ENCODE measurements at regions not wholly inside any gene's neighbourhood (a gene's known extent, or its start where the extent isn't known, plus 50 kb on each side); places are given as distances from the start of the nearest gene placed in this dataset.

DNA sequence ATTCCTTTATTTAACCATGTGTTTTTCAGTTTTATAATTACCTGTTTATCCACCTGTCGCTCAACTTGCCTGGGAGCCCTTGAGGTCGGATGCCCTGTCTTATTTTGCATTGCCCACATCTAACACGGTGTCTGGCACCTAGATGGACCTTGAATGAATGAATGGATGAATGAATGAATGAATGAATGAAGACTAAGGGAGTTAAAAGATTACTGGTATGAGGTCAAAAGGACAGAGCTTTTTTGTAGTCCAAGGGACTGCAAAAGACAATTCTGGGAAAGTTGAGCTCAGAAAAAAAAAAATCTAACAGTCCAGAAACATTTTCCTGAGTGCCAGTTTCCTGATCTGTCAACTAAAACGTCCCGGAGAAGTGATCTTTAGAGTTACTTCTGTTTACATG, 244.6 kb upstream of the MYOCD start:
- H3K27me3 ChIP-seq (ENCODE audit: control insufficient read depth in 1 of 2, insufficient read depth in 1 of 2, low read length in 2 of 2), result no peaks in the 10 kb centered on the region
- no peaks in the 10 kb centered on the region for H3K36me3 ChIP-seq (ENCODE audit: control insufficient read depth in 1 of 2, insufficient read depth in 2 of 2, low read depth in 1 of 2, low read length in 2 of 2)
- H2AK5ac ChIP-seq (ENCODE audit: low read length, severe bottlenecking), result no peak overlapping the region
- no peak overlapping the region for H3K4ac ChIP-seq (ENCODE audit: low read depth in 1 of 2, low read length in 2 of 2)
- no peak overlapping the region for H3K23ac ChIP-seq (ENCODE audit: low read length in 2 of 2)
- H3K14ac ChIP-seq (ENCODE audit: low read length in 2 of 2), result no peak overlapping the region
- H2BK12ac ChIP-seq (ENCODE audit: low read length in 2 of 2), result no peak overlapping the region
- no peak overlapping the region for H2BK5ac ChIP-seq (ENCODE audit: low read depth, low read length, poor library complexity, severe bottlenecking)
- no peak overlapping the region for H4K91ac ChIP-seq (ENCODE audit: low read length)
- DNase-seq, result no peak
- H4K8ac ChIP-seq (ENCODE audit: low read length), result no peak overlapping the region
- peaks cover 2% of the 10 kb centered on the region for H3K4me1 ChIP-seq (ENCODE audit: control insufficient read depth, insufficient read depth, low read depth, low read length)
- H3K9me3 ChIP-seq (ENCODE audit: control insufficient read depth, low read length), result no peaks in the 10 kb centered on the region
- no peak overlapping the region for H3K18ac ChIP-seq (ENCODE audit: low read depth in 1 of 2, low read length in 2 of 2)
- H3K4me3 ChIP-seq (ENCODE audit: insufficient read depth in 1 of 2, low read depth in 1 of 2, low read length in 2 of 2), result no peak overlapping the region
- 58% methylated on average over 5 of the region's 5 CpGs for WGBS
- no peak overlapping the region for H2AFZ ChIP-seq (ENCODE audit: low read depth, low read length)
- H2BK15ac ChIP-seq (ENCODE audit: low read depth, poor library complexity, severe bottlenecking), result no peak overlapping the region
- H3K79me1 ChIP-seq (replicated peaks; ENCODE audit: low read length, poor library complexity, severe bottlenecking), result no peaks in the 10 kb centered on the region
- H3K4me2 ChIP-seq (ENCODE audit: low read length, poor library complexity, severe bottlenecking), result no peak overlapping the region
- no peak overlapping the region for H3K9ac ChIP-seq (ENCODE audit: low read length)
- no peak overlapping the region for H2BK120ac ChIP-seq (ENCODE audit: low read depth, low read length)
- H3K27ac ChIP-seq (ENCODE audit: low read length, poor library complexity, severe bottlenecking), result no peak overlapping the region

DNA sequence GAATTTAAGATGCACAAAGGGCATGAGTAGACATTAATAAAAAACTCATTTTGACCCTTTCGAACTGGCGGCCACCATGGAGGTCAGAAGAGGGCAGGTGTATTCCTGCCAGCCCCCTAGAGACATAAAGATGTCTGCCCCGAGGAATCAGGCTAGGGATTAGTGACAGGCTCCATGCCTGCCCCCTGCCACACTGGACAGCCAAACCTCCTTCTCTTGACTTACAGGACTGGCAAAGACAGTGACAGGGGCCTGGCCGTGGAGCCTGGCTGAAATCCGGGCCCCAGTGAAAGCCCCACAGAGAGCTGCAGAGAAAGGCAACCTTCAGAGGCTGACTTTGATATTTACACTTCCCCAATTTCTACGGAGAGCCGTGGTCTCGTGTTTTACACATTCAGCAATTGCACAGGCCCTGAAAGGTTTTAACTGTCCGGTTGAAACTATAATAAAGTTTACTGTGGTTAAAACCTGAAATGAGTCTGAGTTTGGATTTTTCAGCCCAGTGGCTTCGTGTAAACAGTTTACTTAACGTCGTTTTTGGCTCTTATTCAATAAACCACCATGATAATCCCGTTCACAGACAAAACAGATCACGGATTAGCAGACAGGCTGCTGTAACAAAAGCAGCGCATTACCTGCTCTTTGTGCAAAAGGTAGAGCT, 243.9 kb upstream of the MYOCD start:
- H3K18ac ChIP-seq (ENCODE audit: low read depth in 1 of 2, low read length in 2 of 2), result peak overlapping the region in 1 of 2 experiments; percentile 59
- no peak overlapping the region for H3K4me3 ChIP-seq (ENCODE audit: insufficient read depth in 1 of 2, low read depth in 1 of 2, low read length in 2 of 2)
- no peak overlapping the region for H3K4me2 ChIP-seq (ENCODE audit: low read length, poor library complexity, severe bottlenecking)
- H3K36me3 ChIP-seq (ENCODE audit: control insufficient read depth in 1 of 2, insufficient read depth in 2 of 2, low read depth in 1 of 2, low read length in 2 of 2), result no peaks in the 10 kb centered on the region
- H2AK5ac ChIP-seq (ENCODE audit: low read length, severe bottlenecking), result no peak overlapping the region
- no peak overlapping the region for H3K23ac ChIP-seq (ENCODE audit: low read length in 2 of 2)
- H3K27ac ChIP-seq (ENCODE audit: low read length, poor library complexity, severe bottlenecking), result no peak overlapping the region
- no peaks in the 10 kb centered on the region for H3K79me1 ChIP-seq (replicated peaks; ENCODE audit: low read length, poor library complexity, severe bottlenecking)
- no peak overlapping the region for H2BK15ac ChIP-seq (ENCODE audit: low read depth, poor library complexity, severe bottlenecking)
- no peak overlapping the region for H3K9ac ChIP-seq (ENCODE audit: low read length)
- no peaks in the 10 kb centered on the region for H3K27me3 ChIP-seq (ENCODE audit: control insufficient read depth in 1 of 2, insufficient read depth in 1 of 2, low read length in 2 of 2)
- no peak overlapping the region for H2AFZ ChIP-seq (ENCODE audit: low read depth, low read length)
- peaks cover 2% of the 10 kb centered on the region for H3K4me1 ChIP-seq (ENCODE audit: control insufficient read depth, insufficient read depth, low read depth, low read length)
- no peak overlapping the region for H3K14ac ChIP-seq (ENCODE audit: low read length in 2 of 2)
- H2BK5ac ChIP-seq (ENCODE audit: low read depth, low read length, poor library complexity, severe bottlenecking), result no peak overlapping the region
- H2BK120ac ChIP-seq (ENCODE audit: low read depth, low read length), result no peak overlapping the region
- H3K9me3 ChIP-seq (ENCODE audit: control insufficient read depth, low read length), result no peaks in the 10 kb centered on the region
- no peak overlapping the region for H4K8ac ChIP-seq (ENCODE audit: low read length)
- WGBS, result 31% methylated on average over 14 of the region's 15 CpGs
- peak overlapping the region in 1 of 2 experiments; percentile 7 for H2BK12ac ChIP-seq (ENCODE audit: low read length in 2 of 2)
- H3K4ac ChIP-seq (ENCODE audit: low read depth in 1 of 2, low read length in 2 of 2), result no peak overlapping the region
- H4K91ac ChIP-seq (ENCODE audit: low read length), result no peak overlapping the region
- peak; percentile 49 for DNase-seq

GRCh38 chr17:12422651-12423050, 243.0 kb upstream of the MYOCD start:
- no peaks in the 10 kb centered on the region for H3K9me3 ChIP-seq (ENCODE audit: control insufficient read depth, low read length)
- peaks cover 2% of the 10 kb centered on the region for H3K4me1 ChIP-seq (ENCODE audit: control insufficient read depth, insufficient read depth, low read depth, low read length)
- peak overlapping the region; percentile 34 for H4K91ac ChIP-seq (ENCODE audit: low read length)
- H3K4me2 ChIP-seq (ENCODE audit: low read length, poor library complexity, severe bottlenecking), result no peak overlapping the region
- H3K27ac ChIP-seq (ENCODE audit: low read length, poor library complexity, severe bottlenecking), result no peak overlapping the region
- no peak overlapping the region for H3K23ac ChIP-seq (ENCODE audit: low read length in 2 of 2)
- H3K79me1 ChIP-seq (replicated peaks; ENCODE audit: low read length, poor library complexity, severe bottlenecking), result no peaks in the 10 kb centered on the region
- H3K27me3 ChIP-seq (ENCODE audit: control insufficient read depth in 1 of 2, insufficient read depth in 1 of 2, low read length in 2 of 2), result no peaks in the 10 kb centered on the region
- no peak overlapping the region for H2AFZ ChIP-seq (ENCODE audit: low read depth, low read length)
- H2AK5ac ChIP-seq (ENCODE audit: low read length, severe bottlenecking), result no peak overlapping the region
- H3K18ac ChIP-seq (ENCODE audit: low read depth in 1 of 2, low read length in 2 of 2), result peak overlapping the region in 1 of 2 experiments; percentile 9
- no peak overlapping the region for H3K4me3 ChIP-seq (ENCODE audit: insufficient read depth in 1 of 2, low read depth in 1 of 2, low read length in 2 of 2)
- peak overlapping the region in 1 of 2 experiments; percentile 2 for H2BK12ac ChIP-seq (ENCODE audit: low read length in 2 of 2)
- no peak overlapping the region for H3K9ac ChIP-seq (ENCODE audit: low read length)
- no peaks in the 10 kb centered on the region for H3K36me3 ChIP-seq (ENCODE audit: control insufficient read depth in 1 of 2, insufficient read depth in 2 of 2, low read depth in 1 of 2, low read length in 2 of 2)
- no peak overlapping the region for H3K4ac ChIP-seq (ENCODE audit: low read depth in 1 of 2, low read length in 2 of 2)
- no peak overlapping the region for H4K8ac ChIP-seq (ENCODE audit: low read length)
- no peak overlapping the region for H2BK5ac ChIP-seq (ENCODE audit: low read depth, low read length, poor library complexity, severe bottlenecking)
- no peak for DNase-seq
- no peak overlapping the region for H2BK15ac ChIP-seq (ENCODE audit: low read depth, poor library complexity, severe bottlenecking)
- WGBS, result 93% methylated on average over 13 of the region's 13 CpGs
- no peak overlapping the region for H3K14ac ChIP-seq (ENCODE audit: low read length in 2 of 2)
- H2BK120ac ChIP-seq (ENCODE audit: low read depth, low read length), result no peak overlapping the region

DNA sequence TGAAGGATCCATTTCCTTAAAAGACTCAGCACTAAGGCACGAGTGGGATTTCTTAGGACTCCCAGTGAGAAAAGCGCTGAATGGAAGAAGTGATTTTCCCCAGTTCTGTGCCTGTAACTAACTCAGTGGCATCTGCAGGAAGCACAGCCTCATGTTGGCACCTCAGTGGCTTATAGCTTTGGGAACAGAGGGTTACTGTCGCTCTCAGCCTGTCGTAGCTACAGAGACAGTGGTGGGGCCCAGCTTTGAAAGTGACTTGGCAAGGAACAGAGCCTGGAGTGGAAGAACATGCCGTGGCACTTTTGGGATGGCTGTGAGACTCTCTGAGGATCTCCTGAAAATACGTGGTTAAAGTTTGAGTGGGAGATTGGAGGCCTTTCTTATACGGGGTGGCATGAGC, 242.4 kb upstream of the MYOCD start:
- H3K9ac ChIP-seq (ENCODE audit: low read length), result no peak overlapping the region
- 90% methylated on average over 7 of the region's 7 CpGs for WGBS
- H3K9me3 ChIP-seq (ENCODE audit: control insufficient read depth, low read length), result no peaks in the 10 kb centered on the region
- H3K27ac ChIP-seq (ENCODE audit: low read length, poor library complexity, severe bottlenecking), result no peak overlapping the region
- H3K4me3 ChIP-seq (ENCODE audit: insufficient read depth in 1 of 2, low read depth in 1 of 2, low read length in 2 of 2), result no peak overlapping the region
- H3K27me3 ChIP-seq (ENCODE audit: control insufficient read depth in 1 of 2, insufficient read depth in 1 of 2, low read length in 2 of 2), result no peaks in the 10 kb centered on the region
- H2BK120ac ChIP-seq (ENCODE audit: low read depth, low read length), result no peak overlapping the region
- H3K4me2 ChIP-seq (ENCODE audit: low read length, poor library complexity, severe bottlenecking), result no peak overlapping the region
- no peaks in the 10 kb centered on the region for H3K36me3 ChIP-seq (ENCODE audit: control insufficient read depth in 1 of 2, insufficient read depth in 2 of 2, low read depth in 1 of 2, low read length in 2 of 2)
- no peak overlapping the region for H3K14ac ChIP-seq (ENCODE audit: low read length in 2 of 2)
- H4K91ac ChIP-seq (ENCODE audit: low read length), result no peak overlapping the region
- no peak overlapping the region for H2AFZ ChIP-seq (ENCODE audit: low read depth, low read length)
- H3K23ac ChIP-seq (ENCODE audit: low read length in 2 of 2), result no peak overlapping the region
- H2AK5ac ChIP-seq (ENCODE audit: low read length, severe bottlenecking), result no peak overlapping the region
- no peak overlapping the region for H2BK12ac ChIP-seq (ENCODE audit: low read length in 2 of 2)
- H4K8ac ChIP-seq (ENCODE audit: low read length), result no peak overlapping the region
- no peak for DNase-seq
- H3K18ac ChIP-seq (ENCODE audit: low read depth in 1 of 2, low read length in 2 of 2), result peak overlapping the region in 1 of 2 experiments; percentile 35
- peaks cover 2% of the 10 kb centered on the region for H3K4me1 ChIP-seq (ENCODE audit: control insufficient read depth, insufficient read depth, low read depth, low read length)
- H3K4ac ChIP-seq (ENCODE audit: low read depth in 1 of 2, low read length in 2 of 2), result no peak overlapping the region
- H3K79me1 ChIP-seq (replicated peaks; ENCODE audit: low read length, poor library complexity, severe bottlenecking), result no peaks in the 10 kb centered on the region
- H2BK15ac ChIP-seq (ENCODE audit: low read depth, poor library complexity, severe bottlenecking), result no peak overlapping the region
- no peak overlapping the region for H2BK5ac ChIP-seq (ENCODE audit: low read depth, low read length, poor library complexity, severe bottlenecking)
